K562 (cell line): ENCODE measurements at regions not wholly inside any gene's neighbourhood (a gene's known extent, or its start where the extent isn't known, plus 50 kb on each side); places are given as distances from the start of the nearest gene placed in this dataset.

Experiments
- ARID2 ChIP-seq: fragments of 450-650 bp; IDR thresholded peaks from 2 replicates; pipeline ENCODE4 v1.6.1; 2017; ENCODE audit warnings: antibody characterized with exemption, mild to moderate bottlenecking
- ATF6 ChIP-seq: sonication (generic); formaldehyde crosslinking; IDR thresholded peaks from 2 replicates; pipeline ENCODE4 v1.4.0; 2020; ENCODE audit warnings: mild to moderate bottlenecking, missing genetic modification reagents
- BHLHE40 ChIP-seq: IDR thresholded peaks from 2 replicates; pipeline ENCODE4 v1.6.1; 2011; ENCODE audit warnings: low read length, improper control_type of control experiment
- CREM ChIP-seq: IDR thresholded peaks from 2 replicates; pipeline ENCODE4 v1.6.1; 2014; ENCODE audit warnings: antibody characterized with exemption, low read depth
- E2F8 ChIP-seq: fragments of 450-650 bp; IDR thresholded peaks from 2 replicates; pipeline ENCODE4 v1.7.1; 2018; ENCODE audit warnings: mild to moderate bottlenecking, low read depth; ENCODE audit not compliant: partially characterized antibody
- EHMT2 ChIP-seq: fragments of 450-650 bp; IDR thresholded peaks from 2 replicates; pipeline ENCODE4 v1.6.1; 2018; ENCODE audit warnings: antibody characterized with exemption
- ETS2 ChIP-seq: IDR thresholded peaks from 2 replicates; pipeline ENCODE4 v1.6.1; 2016; ENCODE audit warnings: borderline replicate concordance, missing genetic modification characterization, mild to moderate bottlenecking, moderate library complexity, missing compliant biosample characterization; ENCODE audit not compliant: poor library complexity, severe bottlenecking
- FOXJ3 ChIP-seq: sonication (generic); formaldehyde crosslinking; IDR thresholded peaks from 2 replicates; pipeline ENCODE4 v1.4.0; 2020; ENCODE audit warnings: mild to moderate bottlenecking, missing genetic modification reagents
- GTF2A2 ChIP-seq: IDR thresholded peaks from 2 replicates; pipeline ENCODE4 v1.6.1; 2016; ENCODE audit warnings: mild to moderate bottlenecking, missing genetic modification characterization, missing compliant biosample characterization
- HMG20A ChIP-seq: fragments of 450-650 bp; formaldehyde crosslinking; conservative IDR thresholded peaks from 2 replicates; pipeline ENCODE4 v1.4.0; 2020; ENCODE audit warnings: mild to moderate bottlenecking, mixed read lengths
- PATZ1 ChIP-seq: fragments of 250-450 bp; sonication (Bioruptor Pico); IDR thresholded peaks from 2 replicates; pipeline ENCODE4 v1.5.0; 2020; ENCODE audit warnings: mild to moderate bottlenecking, borderline replicate concordance
- PCBP2 ChIP-seq: fragments of 200-400 bp; formaldehyde crosslinking; IDR thresholded peaks from 2 replicates; pipeline ENCODE4 v1.6.1; 2018; ENCODE audit warnings: low read length, low read depth, mild to moderate bottlenecking, moderate library complexity; ENCODE audit not compliant: poor library complexity, severe bottlenecking
- POLR2H ChIP-seq: IDR thresholded peaks from 2 replicates; pipeline ENCODE4 v1.6.1; 2016; ENCODE audit warnings: missing genetic modification characterization, low read depth, mild to moderate bottlenecking, control low read depth, missing compliant biosample characterization, moderate library complexity
- PTTG1 ChIP-seq: fragments of 450-650 bp; IDR thresholded peaks from 2 replicates; pipeline ENCODE4 v1.6.1; 2016; ENCODE audit warnings: low read depth, mild to moderate bottlenecking, missing genetic modification characterization, missing compliant biosample characterization
- RAD51 ChIP-seq: fragments of 450-650 bp; IDR thresholded peaks from 2 replicates; pipeline ENCODE4 v1.7.1; 2016; ENCODE audit warnings: low read depth, mild to moderate bottlenecking, borderline replicate concordance
- RBM17 ChIP-seq: fragments of 200-400 bp; formaldehyde crosslinking; IDR thresholded peaks from 2 replicates; pipeline ENCODE4 v1.6.1; 2017; ENCODE audit warnings: low read depth, mild to moderate bottlenecking, low read length, borderline replicate concordance
- SNIP1 ChIP-seq: fragments of 450-650 bp; IDR thresholded peaks from 2 replicates; pipeline ENCODE4 v1.7.1; 2017; ENCODE audit warnings: low read depth, mild to moderate bottlenecking
- ZBTB17 ChIP-seq: fragments of 450-650 bp; formaldehyde crosslinking; IDR thresholded peaks from 2 replicates; pipeline ENCODE4 v1.4.0; 2020; ENCODE audit warnings: mild to moderate bottlenecking
- ZC3H4 ChIP-seq: sonication (generic); formaldehyde crosslinking; IDR thresholded peaks from 2 replicates; pipeline ENCODE4 v1.9.0; 2021; ENCODE audit warnings: missing genetic modification reagents, borderline replicate concordance
- ZNF239 ChIP-seq: fragments of 250-450 bp; sonication (Bioruptor Pico); IDR thresholded peaks from 2 replicates; pipeline ENCODE4 v1.4.0; 2020; ENCODE audit warnings: mild to moderate bottlenecking

GRCh38 chr12:124636138-124636978 is 68.9 kb upstream of the NCOR2 start (continued):
- TF ChIP-seq ZC3H4 (CRISPR knock-in tag) (no peak), GTF2A2 (tag) (no peak), ARID2 (no peak), PTTG1 (tag) (peak; percentile 34; the same call in 1 of the 2 replicates), RBM17 (no peak), BHLHE40 (peak; percentile 97), ZBTB17 (CRISPR knock-in tag) (peak; percentile 44; the same call in 1 of the 2 replicates), EHMT2 (no peak), ZNF239 (CRISPR knock-in tag) (no peak), FOXJ3 (CRISPR knock-in tag) (no peak), RAD51 (peak; percentile 83), PATZ1 (CRISPR knock-in tag) (no peak), HMG20A (no peak), CREM (peak; percentile 66), PCBP2 (no peak), E2F8 (no peak), SNIP1 (no peak), ETS2 (tag) (no peak), ATF6 (CRISPR knock-in tag) (no peak), POLR2H (tag) (no peak)
